Dermis blood vessel endothelial cell (primary cell): ENCODE measurements at regions not wholly inside any gene's neighbourhood (a gene's known extent, or its start where the extent isn't known, plus 50 kb on each side); places are given as distances from the start of the nearest gene placed in this dataset.
"Not testable (repeated sequence)": the region's sequence is repeated elsewhere in the genome, so short reads cannot be mapped to it uniquely, and the experiment has no call there.

ENCODE experiments used
- DNase-seq: peaks from one replicate; pipeline ENCODE4 v3.0.0; 2010

- no peak for DNase-seq
Observed at GRCh38 chr5:118551716-118552115, 436.6 kb downstream of the DTWD2 start.

GRCh38 chr5:118551031-118551430 is 437.3 kb downstream of the DTWD2 start:
- DNase-seq = no peak

- DNase-seq = no peak
Observed at GRCh38 chr5:118548761-118549720, 439.3 kb downstream of the DTWD2 start.

GRCh38 chr5:118545470-118545869 is 442.9 kb downstream of the DTWD2 start:
- no peak for DNase-seq

- no peak for DNase-seq
Observed at GRCh38 chr5:118544887-118545449, 443.4 kb downstream of the DTWD2 start.

- no peak for DNase-seq
Observed at GRCh38 chr5:118533923-118534322, 454.4 kb downstream of the DTWD2 start.

- no peak for DNase-seq
Observed at GRCh38 chr5:118533156-118533555, 455.2 kb downstream of the DTWD2 start.

GRCh38 chr5:118531276-118531675 is 457.1 kb downstream of the DTWD2 start:
- DNase-seq = no peak

- DNase-seq = no peak
Observed at GRCh38 chr5:118529361-118530144, 458.8 kb downstream of the DTWD2 start.

- DNase-seq = no peak
Observed at GRCh38 chr5:118522626-118523025, 465.7 kb downstream of the DTWD2 start.

- DNase-seq = no peak
Observed at GRCh38 chr5:118520771-118521415, 467.5 kb downstream of the DTWD2 start.

GRCh38 chr5:118519466-118519865 is 468.9 kb downstream of the DTWD2 start:
- no peak for DNase-seq

GRCh38 chr5:118518720-118519119 is 469.6 kb downstream of the DTWD2 start:
- no peak for DNase-seq

- no peak for DNase-seq
Observed at GRCh38 chr5:118511846-118512245, 476.5 kb downstream of the DTWD2 start.

- DNase-seq = no peak
Observed at GRCh38 chr5:118506217-118506852, 482.0 kb downstream of the DTWD2 start.

GRCh38 chr5:118502232-118502631 is 486.1 kb downstream of the DTWD2 start:
- not testable (repeated sequence) for DNase-seq

- no peak for DNase-seq
Observed at GRCh38 chr5:118491351-118491750, 497.0 kb downstream of the DTWD2 start.

- DNase-seq = no peak
Observed at GRCh38 chr5:118486647-118487225, 501.6 kb downstream of the DTWD2 start.

GRCh38 chr5:118479285-118479684 is 509.1 kb downstream of the DTWD2 start:
- no peak for DNase-seq

GRCh38 chr5:118478852-118479251 is 509.5 kb downstream of the DTWD2 start:
- DNase-seq = no peak

- no peak for DNase-seq
Observed at GRCh38 chr5:118468085-118468484, 520.3 kb downstream of the DTWD2 start.

- DNase-seq = no peak
Observed at GRCh38 chr5:118467103-118467502, 521.2 kb downstream of the DTWD2 start.
